PC-9 (cell line): ENCODE measurements at regions not wholly inside any gene's neighbourhood (a gene's known extent, or its start where the extent isn't known, plus 50 kb on each side); places are given as distances from the start of the nearest gene placed in this dataset.

Experiments
- BruUV-seq: library from RNA; stranded (reverse); fragments of 400-500 nt; replicated peaks from 2 replicates; lab custom pipeline; 2021; lab: Mats Ljungman, UMichigan
- CTCF ChIA-PET: fragments of 300-600 bp; sonication (Branson Sonifier 250); formaldehyde crosslinking; loops from one replicate; lab custom pipeline; 2022; ENCODE audit warnings: antibody characterized with exemption; lab: Charles Lee
- POLR2A ChIA-PET: fragments of 300-600 bp; sonication (Branson Sonifier 250); formaldehyde crosslinking; loops from one replicate; lab custom pipeline; 2022; ENCODE audit warnings: antibody characterized with exemption; ENCODE audit not compliant: unreplicated experiment; lab: Charles Lee
- DNase-seq, 2 experiments: peaks; one replicate each; pipeline versions ENCODE4 v3.0.0 to v3.0.0-alpha.2; 2015 to 2022; ENCODE audit warnings: mixed read lengths in 1 of 2
- H2AFZ ChIP-seq: fragments of 200-600 bp; sonication (generic); 2 replicates; pipeline ENCODE4 v1.8.1; 2017; ENCODE audit warnings: antibody characterized with exemption
- H3F3A ChIP-seq: fragments of 200-600 bp; sonication (generic); 2 replicates; pipeline ENCODE4 v1.8.1; 2017; ENCODE audit warnings: antibody characterized with exemption, mild to moderate bottlenecking, low read depth; ENCODE audit not compliant: insufficient read depth
- H3K27ac ChIP-seq: fragments of 200-600 bp; sonication (generic); 2 replicates; pipeline ENCODE4 v1.6.1; 2016; ENCODE audit warnings: mixed run types
- H3K27me3 ChIP-seq: fragments of 200-600 bp; sonication (generic); 2 replicates; pipeline ENCODE4 v1.6.1; 2016; ENCODE audit warnings: low read depth, mixed run types; ENCODE audit not compliant: insufficient read depth
- H3K36me3 ChIP-seq: fragments of 200-600 bp; sonication (generic); 2 replicates; pipeline ENCODE4 v1.6.1; 2016; ENCODE audit warnings: low read depth, mixed run types
- H3K4me1 ChIP-seq: fragments of 200-600 bp; sonication (generic); replicated peaks from 2 replicates; pipeline ENCODE4 v1.6.1; 2016; ENCODE audit warnings: mixed run types; ENCODE audit not compliant: insufficient read depth
- H3K4me2 ChIP-seq: fragments of 200-600 bp; sonication (generic); 2 replicates; pipeline ENCODE4 v1.6.1; 2017; ENCODE audit warnings: mixed run types
- H3K4me3 ChIP-seq: fragments of 200-600 bp; sonication (generic); 2 replicates; pipeline ENCODE4 v1.6.1; 2016; ENCODE audit warnings: mixed run types
- H3K79me2 ChIP-seq: fragments of 200-600 bp; sonication (generic); 2 replicates; pipeline ENCODE4 v1.6.1; 2017; ENCODE audit warnings: low read depth, mixed run types
- H3K9me2 ChIP-seq: fragments of 200-600 bp; sonication (generic); 2 replicates; pipeline ENCODE4 v1.8.1; 2017; ENCODE audit warnings: mild to moderate bottlenecking; ENCODE audit not compliant: insufficient read depth
- H3K9me3 ChIP-seq: fragments of 200-600 bp; sonication (generic); 2 replicates; pipeline ENCODE4 v1.8.1; 2016; ENCODE audit warnings: low read depth; ENCODE audit not compliant: insufficient read depth
- H4K20me1 ChIP-seq: fragments of 200-600 bp; sonication (generic); 2 replicates; pipeline ENCODE4 v1.8.1; 2017; ENCODE audit not compliant: insufficient read depth
- CTCF ChIP-seq: fragments of 200-600 bp; sonication (generic); conservative IDR thresholded peaks from 2 replicates; pipeline ENCODE4 v1.6.1; 2017; ENCODE audit warnings: mixed run types, antibody characterized with exemption, mild to moderate bottlenecking, moderate library complexity
- EZH2 ChIP-seq: fragments of 200-600 bp; sonication (generic); IDR thresholded peaks from 2 replicates; pipeline ENCODE4 v1.8.0; 2017; ENCODE audit warnings: antibody characterized with exemption, low read depth
- intact Hi-C: fragments of 100-400 bp; cut with micrococcal nuclease; formaldehyde crosslinking; loops from one replicate; pipeline ENCODE4 v1.10.0; 2022; ENCODE audit not compliant: unreplicated experiment

- Histone ChIP-seq H3F3A (no peaks in the 10 kb centered on the region), H3K36me3 (no peaks in the 10 kb centered on the region), H3K79me2 (no peaks in the 10 kb centered on the region), H3K27me3 (no peaks in the 10 kb centered on the region), H3K9me3 (no peaks in the 10 kb centered on the region), H2AFZ (no peak overlapping the region), H3K4me2 (no peak overlapping the region), H3K27ac (no peak overlapping the region), H3K4me3 (no peak overlapping the region), H3K4me1 (no peaks in the 10 kb centered on the region), H4K20me1 (no peaks in the 10 kb centered on the region), H3K9me2 (no peaks in the 10 kb centered on the region)
- no peak for TF ChIP-seq EZH2
- no peak for TF ChIP-seq CTCF
- ChIA-PET POLR2A (no interaction called here), CTCF (no interaction called here)
- intact Hi-C loops: no loop called here
- BruUV-seq: no TSS peak
- DNase-seq: no peak
Observed at GRCh38 chr15:95141486-95141885, 910.1 kb downstream of the MCTP2 start.

GRCh38 chr15:95142531-95142930 is 911.2 kb downstream of the MCTP2 start:
- Histone ChIP-seq H3F3A (no peaks in the 10 kb centered on the region), H2AFZ (no peak overlapping the region), H3K27me3 (no peaks in the 10 kb centered on the region), H3K27ac (no peak overlapping the region), H4K20me1 (no peaks in the 10 kb centered on the region), H3K4me3 (no peak overlapping the region), H3K9me3 (no peaks in the 10 kb centered on the region), H3K4me1 (no peaks in the 10 kb centered on the region), H3K4me2 (no peak overlapping the region), H3K36me3 (no peaks in the 10 kb centered on the region), H3K79me2 (no peaks in the 10 kb centered on the region), H3K9me2 (no peaks in the 10 kb centered on the region)
- CTCF ChIA-PET: no interaction called here
- BruUV-seq: no TSS peak
- POLR2A ChIA-PET: no interaction called here
- no peak for DNase-seq
- no peak for TF ChIP-seq EZH2
- no peak for TF ChIP-seq CTCF
- intact Hi-C loops: no loop called here

GRCh38 chr15:95146481-95146880 is 915.1 kb downstream of the MCTP2 start:
- BruUV-seq: no TSS peak
- Histone ChIP-seq H3K4me2 (no peak overlapping the region), H3K36me3 (no peaks in the 10 kb centered on the region), H3K9me2 (no peaks in the 10 kb centered on the region), H3K79me2 (no peaks in the 10 kb centered on the region), H3K4me1 (no peaks in the 10 kb centered on the region), H3K27ac (no peak overlapping the region), H3F3A (no peaks in the 10 kb centered on the region), H3K9me3 (no peaks in the 10 kb centered on the region), H3K27me3 (no peaks in the 10 kb centered on the region), H3K4me3 (no peak overlapping the region), H2AFZ (no peak overlapping the region), H4K20me1 (no peaks in the 10 kb centered on the region)
- DNase-seq: no peak
- ChIA-PET POLR2A (no interaction called here), CTCF (no interaction called here)
- intact Hi-C loops: no loop called here
- TF ChIP-seq EZH2 (no peak), CTCF (no peak)
